ENCODE measurements at regions not wholly inside any gene's neighbourhood (a gene's known extent, or its start where the extent isn't known, plus 50 kb on each side); places are given as distances from the start of the nearest gene placed in this dataset.

- H3K9me2 ChIP-seq (ENCODE audit: insufficient read depth): no peaks in the 10 kb centered on the region
- CTCF ChIA-PET: no interaction called here
- H3K4me1 ChIP-seq (replicated peaks; ENCODE audit: insufficient read depth): no peaks in the 10 kb centered on the region
- POLR2A ChIA-PET (ENCODE audit: unreplicated experiment): no interaction called here
- H3K9me3 ChIP-seq (ENCODE audit: insufficient read depth, low read depth): no peaks in the 10 kb centered on the region
- no peak for DNase-seq
- H3K27ac ChIP-seq: no peak overlapping the region
- no TSS peak for BruUV-seq (replicated peaks)
- TF ChIP-seq EZH2 (IDR thresholded peaks at IDR 0.05; ENCODE audit: low read depth) (no peak), CTCF (conservative IDR thresholded peaks at IDR 0.05) (no peak)
- H3K36me3 ChIP-seq (ENCODE audit: low read depth): no peaks in the 10 kb centered on the region
- intact Hi-C loops (cut with micrococcal nuclease; ENCODE audit: unreplicated experiment): no loop called here
- H3K27me3 ChIP-seq (ENCODE audit: insufficient read depth, low read depth): no peaks in the 10 kb centered on the region
- no peak overlapping the region for H2AFZ ChIP-seq
- no peaks in the 10 kb centered on the region for H3K79me2 ChIP-seq (ENCODE audit: low read depth)
- H3K4me2 ChIP-seq: no peak overlapping the region
- no peak overlapping the region for H3K4me3 ChIP-seq
- H4K20me1 ChIP-seq (ENCODE audit: insufficient read depth): no peaks in the 10 kb centered on the region
- H3F3A ChIP-seq (ENCODE audit: insufficient read depth, low read depth): no peaks in the 10 kb centered on the region
Measured at GRCh38 chr9:12221470-12221869, 471.7 kb upstream of the TYRP1 start.

GRCh38 chr9:12224449-12224848 is 468.7 kb upstream of the TYRP1 start:
- no peaks in the 10 kb centered on the region for H3K79me2 ChIP-seq (ENCODE audit: low read depth)
- no peaks in the 10 kb centered on the region for H3K4me1 ChIP-seq (replicated peaks; ENCODE audit: insufficient read depth)
- no peak overlapping the region for H3K4me2 ChIP-seq
- ChIA-PET POLR2A (ENCODE audit: unreplicated experiment) (no interaction called here), CTCF (no interaction called here)
- no peaks in the 10 kb centered on the region for H3K27me3 ChIP-seq (ENCODE audit: insufficient read depth, low read depth)
- H3F3A ChIP-seq (ENCODE audit: insufficient read depth, low read depth): no peaks in the 10 kb centered on the region
- H2AFZ ChIP-seq: no peak overlapping the region
- no TSS peak for BruUV-seq (replicated peaks)
- intact Hi-C loops (cut with micrococcal nuclease; ENCODE audit: unreplicated experiment): no loop called here
- TF ChIP-seq EZH2 (IDR thresholded peaks at IDR 0.05; ENCODE audit: low read depth): no peak
- no peak for TF ChIP-seq CTCF (conservative IDR thresholded peaks at IDR 0.05)
- H3K9me2 ChIP-seq (ENCODE audit: insufficient read depth): no peaks in the 10 kb centered on the region
- H3K9me3 ChIP-seq (ENCODE audit: insufficient read depth, low read depth): no peaks in the 10 kb centered on the region
- no peaks in the 10 kb centered on the region for H4K20me1 ChIP-seq (ENCODE audit: insufficient read depth)
- H3K36me3 ChIP-seq (ENCODE audit: low read depth): no peaks in the 10 kb centered on the region
- no peak overlapping the region for H3K4me3 ChIP-seq
- no peak overlapping the region for H3K27ac ChIP-seq
- DNase-seq: no peak

- Histone ChIP-seq H3F3A (ENCODE audit: insufficient read depth, low read depth) (no peaks in the 10 kb centered on the region), H3K4me3 (no peak overlapping the region), H3K79me2 (ENCODE audit: low read depth) (no peaks in the 10 kb centered on the region), H3K9me2 (ENCODE audit: insufficient read depth) (no peaks in the 10 kb centered on the region), H4K20me1 (ENCODE audit: insufficient read depth) (no peaks in the 10 kb centered on the region), H2AFZ (no peak overlapping the region), H3K36me3 (ENCODE audit: low read depth) (no peaks in the 10 kb centered on the region), H3K27ac (no peak overlapping the region), H3K4me1 (replicated peaks; ENCODE audit: insufficient read depth) (no peaks in the 10 kb centered on the region), H3K9me3 (ENCODE audit: insufficient read depth, low read depth) (no peaks in the 10 kb centered on the region), H3K4me2 (no peak overlapping the region), H3K27me3 (ENCODE audit: insufficient read depth, low read depth) (no peaks in the 10 kb centered on the region)
- TF ChIP-seq CTCF (conservative IDR thresholded peaks at IDR 0.05) (no peak), EZH2 (IDR thresholded peaks at IDR 0.05; ENCODE audit: low read depth) (no peak)
- no peak for DNase-seq
- no TSS peak for BruUV-seq (replicated peaks)
- intact Hi-C loops (cut with micrococcal nuclease; ENCODE audit: unreplicated experiment): no loop called here
- ChIA-PET CTCF (no interaction called here), POLR2A (ENCODE audit: unreplicated experiment) (no interaction called here)
Measured at GRCh38 chr9:12230708-12231107, 462.5 kb upstream of the TYRP1 start.

Data from PC-9 (cell line).